Peyer's patch (tissue), 4 donors: ENCODE measurements at regions not wholly inside any gene's neighbourhood (a gene's known extent, or its start where the extent isn't known, plus 50 kb on each side); places are given as distances from the start of the nearest gene placed in this dataset.

Source experiments
- CTCF ChIP-seq, 6 experiments: fragments of 450-650 bp in 4 of 6; fragments of 200-600 bp in 2 of 6; sonication (generic) in 1 of 6; IDR thresholded peaks; one replicate each; pipeline ENCODE4 v1.5.1; 2017 to 2019; ENCODE audit warnings: antibody characterized with exemption in 6 of 6, mild to moderate bottlenecking in 3 of 6, moderate library complexity in 1 of 6
- POLR2A ChIP-seq, 2 donors: fragments of 450-650 bp; IDR thresholded peaks; one replicate each; pipeline ENCODE4 v1.5.1; 2017; ENCODE audit warnings: antibody characterized with exemption in 2 of 2, mild to moderate bottlenecking in 2 of 2, moderate library complexity in 2 of 2

DNA sequence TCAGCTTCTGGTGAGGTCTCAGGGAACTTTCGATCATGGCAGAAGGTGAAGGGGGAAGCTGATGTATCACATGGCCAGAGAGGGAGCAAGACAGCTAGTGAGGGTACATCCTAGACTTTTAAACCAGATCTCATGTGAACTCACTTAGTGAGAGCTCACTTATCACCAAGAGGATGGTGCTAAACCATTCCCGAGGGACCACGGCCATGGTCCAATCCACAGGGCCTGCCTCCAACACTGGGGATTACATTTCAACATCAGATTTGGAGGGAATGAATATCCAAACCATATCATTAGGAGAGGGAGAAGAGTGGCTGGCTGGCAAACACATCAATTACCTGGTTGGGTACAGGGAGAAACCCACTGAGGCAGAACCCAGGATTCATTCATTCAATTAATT is 75.7 kb upstream of the HAAO start:
- no peak for TF ChIP-seq POLR2A (IDR thresholded peaks at IDR 0.05)
- no peak for TF ChIP-seq CTCF (IDR thresholded peaks at IDR 0.05)
